Transverse colon (tissue), 4 donors: ENCODE measurements at regions not wholly inside any gene's neighbourhood (a gene's known extent, or its start where the extent isn't known, plus 50 kb on each side); places are given as distances from the start of the nearest gene placed in this dataset.

Experiments
- DNase-seq: peaks from one replicate; pipeline ENCODE4 v3.0.0-alpha.2; 2019
- H3K27ac ChIP-seq, 4 donors: fragments of 200-600 bp; sonication (generic); 2 replicates each; pipeline ENCODE4 v1.5.1; 2016 to 2018; ENCODE audit warnings: inconsistent platforms in 4 of 4
- H3K27me3 ChIP-seq: fragments of 200-600 bp; sonication (generic); 2 replicates; pipeline ENCODE4 v1.5.1; 2017; ENCODE audit warnings: inconsistent platforms
- H3K36me3 ChIP-seq, 4 donors: fragments of 200-600 bp; sonication (generic); 2 replicates each; pipeline ENCODE4 v1.5.1; 2017 to 2019; ENCODE audit warnings: inconsistent platforms in 4 of 4
- H3K4me1 ChIP-seq, 4 donors: fragments of 200-600 bp; sonication (generic); 2 replicates each; pipeline ENCODE4 v1.5.1; 2017 to 2020; ENCODE audit warnings: inconsistent platforms in 4 of 4
- H3K4me3 ChIP-seq, 4 donors: fragments of 200-600 bp; sonication (generic); 1 replicate in 1 of 4; 2 replicates in 3 of 4; pipeline versions ENCODE4 v1.5.1 to v1.6.1; 2017 to 2019; ENCODE audit warnings: inconsistent platforms in 4 of 4
- H3K9me3 ChIP-seq, 2 donors: fragments of 200-600 bp; sonication (generic); 2 replicates each; pipeline ENCODE4 v1.5.1; 2017 to 2019; ENCODE audit warnings: inconsistent platforms in 2 of 2
- CTCF ChIP-seq, 5 experiments: fragments of 200-600 bp in 3 of 5; fragments of 450-650 bp in 2 of 5; sonication (generic) in 3 of 5; IDR thresholded peaks; 1 replicate in 2 of 5; 2 replicates in 3 of 5; pipeline ENCODE4 v1.5.1; 2016 to 2017; ENCODE audit warnings: antibody characterized with exemption in 5 of 5, inconsistent platforms in 3 of 5, mild to moderate bottlenecking in 2 of 5, moderate library complexity in 1 of 5
- EP300 ChIP-seq: sonication (generic); formaldehyde crosslinking; IDR thresholded peaks from one replicate; pipeline ENCODE4 v1.6.1; 2017; ENCODE audit warnings: antibody characterized with exemption, low read depth
- POLR2A ChIP-seq: fragments of 450-650 bp; IDR thresholded peaks from one replicate; pipeline ENCODE4 v1.6.1; 2016; ENCODE audit warnings: antibody characterized with exemption, mild to moderate bottlenecking, moderate library complexity
- POLR2AphosphoS5 ChIP-seq, 3 donors: sonication (generic); formaldehyde crosslinking; IDR thresholded peaks; one replicate each; pipeline ENCODE4 v1.6.1; 2016; ENCODE audit warnings: antibody characterized with exemption in 3 of 3
- WGBS, 2 donors: methylation state at CpG; one replicate each; pipeline ENCODE4 v1.1.5; 2018; ENCODE audit warnings: low coverage in 1 of 2; 5-methylcytosine and 5-hydroxymethylcytosine counted together
- in situ Hi-C, 4 donors: fragments of 200-750 bp; cut with MboI; loops; one replicate each; pipeline versions ENCODE4 v1.15.0 to v1.15.1; 2017; ENCODE audit warnings: low sequenced_read_pairs in 3 of 4, low pct_ligation_motif_present in 1 of 4, low pct_unique_long_range_greater_than_20kb in 1 of 4
- intact Hi-C: fragments of 100-400 bp; cut with DNase I; formaldehyde crosslinking; loops from one replicate; pipeline ENCODE4 v1.15.1; 2023; ENCODE audit warnings: low total_unique reads

DNA sequence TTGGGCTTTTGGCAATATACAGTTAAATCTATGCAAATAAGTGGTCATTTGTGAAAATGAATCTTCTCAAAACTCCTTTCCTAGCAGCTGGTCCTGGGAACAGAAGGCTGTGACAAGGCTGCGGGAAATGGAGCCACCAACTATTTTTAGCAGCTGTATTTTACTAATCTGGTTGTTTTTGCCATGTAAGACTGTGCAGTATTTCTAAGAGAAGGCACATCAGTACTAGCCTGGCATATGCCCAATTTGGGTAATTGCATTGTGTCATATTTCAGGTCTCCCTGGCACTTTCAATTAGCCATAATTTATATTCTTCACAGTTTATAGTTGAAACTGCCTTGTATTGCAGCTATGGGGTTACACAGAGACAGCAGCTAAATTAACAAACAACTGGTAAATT is 109.6 kb downstream of the MANEA start:
- Histone ChIP-seq H3K4me1 (no peaks in the 10 kb centered on the region), H3K36me3 (no peaks in the 10 kb centered on the region), H3K4me3 (no peak overlapping the region), H3K27ac (no peak overlapping the region), H3K9me3 (no peaks in the 10 kb centered on the region), H3K27me3 (no peaks in the 10 kb centered on the region)
- WGBS, 2 donors: 64 to 80% methylated on average over 1 of the region's 1 CpG
- no peak for DNase-seq
- in situ Hi-C loops (no loop called here), intact Hi-C loops (no loop called here)
- TF ChIP-seq POLR2A: no peak
- TF ChIP-seq POLR2AphosphoS5 (IDR thresholded peaks at IDR 0.05): no peak
- TF ChIP-seq EP300: no peak
- TF ChIP-seq CTCF (IDR thresholded peaks at IDR 0.05): no peak

GRCh38 chr6:95687839-95688238 is 110.5 kb downstream of the MANEA start:
- no peaks in the 10 kb centered on the region for H3K9me3 ChIP-seq
- TF ChIP-seq EP300 (no peak), CTCF (IDR thresholded peaks at IDR 0.05) (no peak), POLR2A (no peak), POLR2AphosphoS5 (IDR thresholded peaks at IDR 0.05) (no peak)
- no peak overlapping the region for H3K27ac ChIP-seq
- no peak overlapping the region for H3K4me3 ChIP-seq
- no peaks in the 10 kb centered on the region for H3K4me1 ChIP-seq
- intact Hi-C loops: no loop called here
- no peaks in the 10 kb centered on the region for H3K27me3 ChIP-seq
- H3K36me3 ChIP-seq: no peaks in the 10 kb centered on the region
- no peak for DNase-seq
- in situ Hi-C loops: no loop called here

DNA sequence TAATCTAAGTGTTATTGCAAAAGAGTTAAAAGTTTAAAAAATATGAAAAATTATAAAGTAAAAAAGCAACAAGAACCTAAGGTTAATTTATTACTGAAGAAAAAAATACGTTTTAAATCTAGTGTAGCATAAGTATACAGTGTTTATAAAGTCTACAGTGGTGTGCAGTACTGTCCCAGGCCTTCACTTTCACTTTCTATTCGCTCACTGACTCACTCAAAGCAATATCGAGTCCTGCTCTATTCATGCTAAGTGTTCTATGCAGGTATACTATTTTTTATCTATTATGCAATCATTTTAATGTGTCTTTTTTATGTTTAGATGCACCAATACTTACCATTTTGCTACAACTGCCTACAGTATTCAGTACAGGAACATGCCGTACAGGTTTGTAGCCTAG is 113.0 kb downstream of the MANEA start:
- Histone ChIP-seq H3K27me3 (no peaks in the 10 kb centered on the region), H3K4me1 (no peaks in the 10 kb centered on the region), H3K36me3 (no peaks in the 10 kb centered on the region), H3K4me3 (no peak overlapping the region), H3K27ac (no peak overlapping the region), H3K9me3 (no peaks in the 10 kb centered on the region)
- TF ChIP-seq CTCF (IDR thresholded peaks at IDR 0.05) (no peak), POLR2AphosphoS5 (IDR thresholded peaks at IDR 0.05) (no peak), POLR2A (no peak), EP300 (no peak)
- in situ Hi-C loops: no loop called here
- no peak for DNase-seq
- intact Hi-C loops: no loop called here
- WGBS, 2 donors: 59 to 77% methylated on average over 4 of the region's 4 CpGs

DNA sequence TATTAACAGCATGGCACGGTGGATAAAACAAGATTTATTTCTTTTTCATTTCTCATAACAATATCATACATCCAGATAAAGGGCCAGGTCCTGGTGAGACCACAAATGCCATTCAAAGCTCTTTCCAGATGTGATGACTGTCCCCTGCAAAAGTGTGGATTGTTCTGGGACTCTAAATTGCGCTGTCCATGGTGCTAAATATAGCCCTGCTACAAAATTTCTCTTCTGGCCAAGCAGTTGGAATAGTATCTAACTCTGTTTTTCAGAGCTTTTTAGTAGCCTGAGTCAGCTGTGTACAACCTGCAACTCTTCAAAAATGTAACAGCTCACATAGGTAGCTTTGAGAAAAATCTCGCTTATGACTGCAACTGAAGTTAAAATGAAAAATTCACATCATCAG is 115.8 kb downstream of the MANEA start:
- TF ChIP-seq POLR2A: no peak
- TF ChIP-seq EP300: no peak
- no peak for TF ChIP-seq CTCF (IDR thresholded peaks at IDR 0.05)
- TF ChIP-seq POLR2AphosphoS5 (IDR thresholded peaks at IDR 0.05): no peak
- H3K9me3 ChIP-seq: no peaks in the 10 kb centered on the region
- no peak overlapping the region for H3K4me3 ChIP-seq
- no peaks in the 10 kb centered on the region for H3K27me3 ChIP-seq
- H3K27ac ChIP-seq: no peak overlapping the region
- in situ Hi-C loops: no loop called here
- H3K36me3 ChIP-seq: no peaks in the 10 kb centered on the region
- WGBS, 2 donors: 67 to 69% methylated on average over 3 of the region's 3 CpGs
- intact Hi-C loops: no loop called here
- DNase-seq: no peak
- no peaks in the 10 kb centered on the region for H3K4me1 ChIP-seq
